ENCODE measurements at regions not wholly inside any gene's neighbourhood (a gene's known extent, or its start where the extent isn't known, plus 50 kb on each side); places are given as distances from the start of the nearest gene placed in this dataset.

- intact Hi-C loops (cut with DNase I; ENCODE audit: low total_unique reads): no loop called here
- H3K9me3 ChIP-seq: peaks cover 2% of the 10 kb centered on the region in 2 donors
- DNase-seq (ENCODE audit: low spot score in 2 of 2): no peak
- H3K27ac ChIP-seq: no peak overlapping the region
- H3K4me3 ChIP-seq: no peak overlapping the region
- H3K36me3 ChIP-seq: no peaks in the 10 kb centered on the region
- TF ChIP-seq CTCF (IDR thresholded peaks at IDR 0.05) (no peak), POLR2A (IDR thresholded peaks at IDR 0.05) (no peak), POLR2AphosphoS5 (IDR thresholded peaks at IDR 0.05) (no peak)
- H3K4me1 ChIP-seq: no peaks in the 10 kb centered on the region
- no peaks in the 10 kb centered on the region for H3K27me3 ChIP-seq
These were observed 937.1 kb upstream of the GRIA3 start for GRCh38 chrX:122246937-122247336.

- Histone ChIP-seq H3K9me3 (no peaks in the 10 kb centered on the region), H3K27ac (no peak overlapping the region), H3K4me3 (no peak overlapping the region), H3K4me1 (no peaks in the 10 kb centered on the region), H3K36me3 (no peaks in the 10 kb centered on the region), H3K27me3 (no peaks in the 10 kb centered on the region)
- intact Hi-C loops (cut with DNase I; ENCODE audit: low total_unique reads): no loop called here
- no peak for TF ChIP-seq POLR2A (IDR thresholded peaks at IDR 0.05)
- TF ChIP-seq POLR2AphosphoS5 (IDR thresholded peaks at IDR 0.05): no peak
- TF ChIP-seq CTCF (IDR thresholded peaks at IDR 0.05): no peak
- no peak for DNase-seq (ENCODE audit: low spot score in 2 of 2)
These were observed 935.4 kb upstream of the GRIA3 start for GRCh38 chrX:122248681-122249080.

GRCh38 chrX:122252454-122252853 is 931.6 kb upstream of the GRIA3 start:
- Histone ChIP-seq H3K9me3 (no peaks in the 10 kb centered on the region), H3K4me1 (no peaks in the 10 kb centered on the region)
- intact Hi-C loops (cut with DNase I; ENCODE audit: low total_unique reads): loop anchor here (10.0 kb wide), 1 partner anchor 1522 kb away; no protein-coding TSS in a partner anchor

GRCh38 chrX:122268353-122268752 is 915.7 kb upstream of the GRIA3 start:
- intact Hi-C loops (cut with DNase I; ENCODE audit: low total_unique reads): no loop called here
- H3K4me3 ChIP-seq: no peak overlapping the region
- H3K9me3 ChIP-seq: peaks cover 0 to 17% of the 10 kb centered on the region in 2 donors
- no peaks in the 10 kb centered on the region for H3K27me3 ChIP-seq
- no peaks in the 10 kb centered on the region for H3K36me3 ChIP-seq
- no peaks in the 10 kb centered on the region for H3K4me1 ChIP-seq
- TF ChIP-seq POLR2A (IDR thresholded peaks at IDR 0.05): no peak
- TF ChIP-seq POLR2AphosphoS5 (IDR thresholded peaks at IDR 0.05): no peak
- TF ChIP-seq CTCF (IDR thresholded peaks at IDR 0.05): no peak
- no peak overlapping the region for H3K27ac ChIP-seq
- DNase-seq (ENCODE audit: low spot score in 2 of 2): no peak

More at GRCh38 chrX:122252454-122252853, 931.6 kb upstream of the GRIA3 start:
- no peaks in the 10 kb centered on the region for H3K36me3 ChIP-seq
- H3K27ac ChIP-seq: no peak overlapping the region
- H3K27me3 ChIP-seq: no peaks in the 10 kb centered on the region
- TF ChIP-seq CTCF (IDR thresholded peaks at IDR 0.05) (no peak), POLR2AphosphoS5 (IDR thresholded peaks at IDR 0.05) (no peak), POLR2A (IDR thresholded peaks at IDR 0.05) (no peak)
- H3K4me3 ChIP-seq: no peak overlapping the region
- DNase-seq (ENCODE audit: low spot score in 2 of 2): no peak

GRCh38 chrX:122269243-122269781 is 914.8 kb upstream of the GRIA3 start:
- TF ChIP-seq CTCF (IDR thresholded peaks at IDR 0.05): no peak
- no peak for TF ChIP-seq POLR2AphosphoS5 (IDR thresholded peaks at IDR 0.05)
- TF ChIP-seq POLR2A (IDR thresholded peaks at IDR 0.05): no peak
- intact Hi-C loops (cut with DNase I; ENCODE audit: low total_unique reads): no loop called here
- Histone ChIP-seq H3K9me3 (peaks cover 0 to 17% of the 10 kb centered on the region in 2 donors), H3K27ac (no peak overlapping the region), H3K4me3 (no peak overlapping the region), H3K4me1 (no peaks in the 10 kb centered on the region), H3K36me3 (no peaks in the 10 kb centered on the region), H3K27me3 (no peaks in the 10 kb centered on the region)
- DNase-seq (ENCODE audit: low spot score in 2 of 2): no peak
